ENCODE measurements at regions not wholly inside any gene's neighbourhood (a gene's known extent, or its start where the extent isn't known, plus 50 kb on each side); places are given as distances from the start of the nearest gene placed in this dataset.

DNA sequence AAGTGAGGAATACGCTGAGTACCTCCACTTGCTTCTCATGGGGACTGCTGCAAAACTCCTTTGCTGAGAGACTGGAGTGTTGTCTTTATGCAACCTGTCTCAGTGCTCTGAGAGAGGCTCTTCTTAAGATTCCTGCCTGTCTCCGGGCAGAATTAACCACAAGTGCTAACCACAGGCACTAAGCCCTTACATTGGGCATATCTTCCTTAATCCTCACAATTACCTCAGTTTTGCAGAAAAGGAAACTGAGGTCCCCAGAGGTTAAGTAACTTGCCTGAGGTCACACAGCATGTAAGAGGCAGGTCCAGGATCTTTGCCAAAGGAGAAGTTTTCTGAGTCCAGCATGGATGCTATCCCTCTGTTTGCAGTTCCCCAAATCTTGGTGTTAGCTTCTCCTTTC, 86.0 kb downstream of the GP2 start:
- Histone ChIP-seq H2BK20ac (ENCODE audit: low read depth, low read length) (no peak overlapping the region), H2BK15ac (ENCODE audit: low read depth, low read length) (no peak overlapping the region), H3K9me3 (ENCODE audit: control insufficient read depth, insufficient read depth, low read length) (peaks cover 4% of the 10 kb centered on the region), H3K14ac (replicated peaks; ENCODE audit: low read depth, low read length) (no peak overlapping the region), H3K27ac (ENCODE audit: insufficient read depth, low read length) (no peak overlapping the region), H3K23ac (ENCODE audit: low read depth, low read length) (no peak overlapping the region), H3K36me3 (ENCODE audit: control insufficient read depth, insufficient read depth, low read length) (no peaks in the 10 kb centered on the region), H2AFZ (replicated peaks; ENCODE audit: low read length, poor library complexity) (no peak overlapping the region), H2AK5ac (ENCODE audit: low read depth, low read length) (no peak overlapping the region), H3K18ac (ENCODE audit: low read depth, low read length) (no peak overlapping the region), H3K4me3 (ENCODE audit: insufficient read depth, low read depth, low read length) (no peak overlapping the region), H3K9ac (ENCODE audit: low read depth, low read length) (no peak overlapping the region), H3K79me1 (ENCODE audit: low read depth in 1 of 2, low read length in 2 of 2) (no peaks in the 10 kb centered on the region), H2BK120ac (ENCODE audit: low read depth, low read length) (no peak overlapping the region), H3K27me3 (ENCODE audit: control insufficient read depth, insufficient read depth, low read length) (no peaks in the 10 kb centered on the region), H2BK5ac (ENCODE audit: low read depth, low read length, poor library complexity, severe bottlenecking) (no peak overlapping the region), H2AK9ac (replicated peaks; ENCODE audit: low read depth, low read length, poor library complexity) (no peak overlapping the region), H3K4me1 (ENCODE audit: control insufficient read depth, insufficient read depth, low read length) (no peaks in the 10 kb centered on the region), H3K4ac (ENCODE audit: low read depth, low read length) (no peak overlapping the region), H4K91ac (ENCODE audit: insufficient read depth, low read depth, low read length) (no peak overlapping the region), H3K9me1 (ENCODE audit: insufficient read depth, low read length) (no peaks in the 10 kb centered on the region), H3K56ac (ENCODE audit: extremely low read depth, insufficient read depth, low read length) (no peak overlapping the region), H3K4me2 (ENCODE audit: low read depth, low read length) (no peak overlapping the region), H4K8ac (ENCODE audit: low read depth in 2 of 2, low read length in 2 of 2) (no peak overlapping the region), H4K5ac (ENCODE audit: low read depth, low read length) (no peak overlapping the region), H4K20me1 (ENCODE audit: insufficient read depth, low read length) (no peaks in the 10 kb centered on the region)
- no TSS peak for BruUV-seq (replicated peaks)
- intact Hi-C loops (cut with micrococcal nuclease) (no loop called here), dilution Hi-C loops (cut with HindIII; ENCODE audit: low sequenced_read_pairs, unreplicated experiment) (no loop called here), in situ Hi-C loops (cut with MboI; ENCODE audit: low sequenced_read_pairs) (no loop called here)
- TF ChIP-seq CHD1 (IDR thresholded peaks at IDR 0.05; ENCODE audit: low read depth, low read length) (no peak), RFX5 (IDR thresholded peaks at IDR 0.05; ENCODE audit: low read depth, low read length) (no peak), MAZ (IDR thresholded peaks at IDR 0.05; ENCODE audit: borderline replicate concordance, low read depth, low read length) (no peak), MXI1 (IDR thresholded peaks at IDR 0.05; ENCODE audit: borderline replicate concordance, low read depth, low read length) (no peak), SMC3 (IDR thresholded peaks at IDR 0.05; ENCODE audit: low read depth, low read length) (no peak), CEBPB (IDR thresholded peaks at IDR 0.05; ENCODE audit: low read depth, low read length) (no peak), NFE2L2 (IDR thresholded peaks at IDR 0.05; ENCODE audit: low read depth, low read length) (no peak), POLR2A (IDR thresholded peaks at IDR 0.05; ENCODE audit: low read depth, low read length) (no peak), RAD21 (IDR thresholded peaks at IDR 0.05; ENCODE audit: low read length) (no peak), BHLHE40 (IDR thresholded peaks at IDR 0.05; ENCODE audit: low read depth, low read length) (no peak), RCOR1 (IDR thresholded peaks at IDR 0.05; ENCODE audit: insufficient replicate concordance, low read length) (no peak), FOS (IDR thresholded peaks at IDR 0.05; ENCODE audit: low read depth, low read length) (no peak)
- TF ChIP-seq, protein P1, sequence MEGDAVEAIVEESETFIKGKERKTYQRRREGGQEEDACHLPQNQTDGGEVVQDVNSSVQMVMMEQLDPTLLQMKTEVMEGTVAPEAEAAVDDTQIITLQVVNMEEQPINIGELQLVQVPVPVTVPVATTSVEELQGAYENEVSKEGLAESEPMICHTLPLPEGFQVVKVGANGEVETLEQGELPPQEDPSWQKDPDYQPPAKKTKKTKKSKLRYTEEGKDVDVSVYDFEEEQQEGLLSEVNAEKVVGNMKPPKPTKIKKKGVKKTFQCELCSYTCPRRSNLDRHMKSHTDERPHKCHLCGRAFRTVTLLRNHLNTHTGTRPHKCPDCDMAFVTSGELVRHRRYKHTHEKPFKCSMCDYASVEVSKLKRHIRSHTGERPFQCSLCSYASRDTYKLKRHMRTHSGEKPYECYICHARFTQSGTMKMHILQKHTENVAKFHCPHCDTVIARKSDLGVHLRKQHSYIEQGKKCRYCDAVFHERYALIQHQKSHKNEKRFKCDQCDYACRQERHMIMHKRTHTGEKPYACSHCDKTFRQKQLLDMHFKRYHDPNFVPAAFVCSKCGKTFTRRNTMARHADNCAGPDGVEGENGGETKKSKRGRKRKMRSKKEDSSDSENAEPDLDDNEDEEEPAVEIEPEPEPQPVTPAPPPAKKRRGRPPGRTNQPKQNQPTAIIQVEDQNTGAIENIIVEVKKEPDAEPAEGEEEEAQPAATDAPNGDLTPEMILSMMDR (conservative IDR thresholded peaks at IDR 0.05; ENCODE audit: low read depth, low read length), result no peak
- TF ChIP-seq, protein P2, sequence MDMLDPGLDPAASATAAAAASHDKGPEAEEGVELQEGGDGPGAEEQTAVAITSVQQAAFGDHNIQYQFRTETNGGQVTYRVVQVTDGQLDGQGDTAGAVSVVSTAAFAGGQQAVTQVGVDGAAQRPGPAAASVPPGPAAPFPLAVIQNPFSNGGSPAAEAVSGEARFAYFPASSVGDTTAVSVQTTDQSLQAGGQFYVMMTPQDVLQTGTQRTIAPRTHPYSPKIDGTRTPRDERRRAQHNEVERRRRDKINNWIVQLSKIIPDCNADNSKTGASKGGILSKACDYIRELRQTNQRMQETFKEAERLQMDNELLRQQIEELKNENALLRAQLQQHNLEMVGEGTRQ (IDR thresholded peaks at IDR 0.05; ENCODE audit: low read depth, low read length), result no peak
- TF ChIP-seq, protein P3, sequence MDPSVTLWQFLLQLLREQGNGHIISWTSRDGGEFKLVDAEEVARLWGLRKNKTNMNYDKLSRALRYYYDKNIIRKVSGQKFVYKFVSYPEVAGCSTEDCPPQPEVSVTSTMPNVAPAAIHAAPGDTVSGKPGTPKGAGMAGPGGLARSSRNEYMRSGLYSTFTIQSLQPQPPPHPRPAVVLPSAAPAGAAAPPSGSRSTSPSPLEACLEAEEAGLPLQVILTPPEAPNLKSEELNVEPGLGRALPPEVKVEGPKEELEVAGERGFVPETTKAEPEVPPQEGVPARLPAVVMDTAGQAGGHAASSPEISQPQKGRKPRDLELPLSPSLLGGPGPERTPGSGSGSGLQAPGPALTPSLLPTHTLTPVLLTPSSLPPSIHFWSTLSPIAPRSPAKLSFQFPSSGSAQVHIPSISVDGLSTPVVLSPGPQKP (IDR thresholded peaks at IDR 0.05; ENCODE audit: borderline replicate concordance, low read depth, low read length), result no peak
- DNase-seq (no peak), ATAC-seq (ENCODE audit: low read depth) (no peak)
- CTCF ChIA-PET, result no interaction called here
- POLR2A ChIA-PET (ENCODE audit: unreplicated experiment), result no interaction called here
- no CpG with 5 or more reads among the region's 2 CpGs for WGBS, 2 experiments (ENCODE audit: extremely low coverage in 2 of 2, insufficient read length in 1 of 2)

All from IMR-90 (cell line).